Kidney (tissue), 13 donors: ENCODE measurements at regions not wholly inside any gene's neighbourhood (a gene's known extent, or its start where the extent isn't known, plus 50 kb on each side); places are given as distances from the start of the nearest gene placed in this dataset.
"Not testable (repeated sequence)": the region's sequence is repeated elsewhere in the genome, so short reads cannot be mapped to it uniquely, and the experiment has no call there.

Experiments
- DNase-seq, 5 donors: peaks; one replicate each; pipeline ENCODE4 v3.0.0-alpha.2; 2013 to 2020
- FAIRE-seq: peaks from 2 replicates; lab custom pipeline; 2012; peaks lifted over from hg19 to GRCh38; lab: Jason Lieb, UNC
- H3K27ac ChIP-seq, 2 donors: one replicate each; pipeline ENCODE4 v1.7.0; 2013; ENCODE audit warnings: low read depth in 2 of 2, low read length in 2 of 2, inconsistent platforms in 1 of 2
- H3K27me3 ChIP-seq: one replicate; pipeline ENCODE4 v1.7.1; 2013; ENCODE audit warnings: low read length, inconsistent platforms; ENCODE audit not compliant: control insufficient read depth, insufficient read depth
- H3K36me3 ChIP-seq, 3 donors: one replicate each; pipeline versions ENCODE4 v1.7.0 to v1.7.1; 2013; ENCODE audit warnings: low read length in 3 of 3, control low read depth in 1 of 3, inconsistent platforms in 1 of 3; ENCODE audit not compliant: insufficient read depth in 3 of 3, control insufficient read depth in 2 of 3
- H3K4me1 ChIP-seq, 3 donors: one replicate each; pipeline versions ENCODE4 v1.7.0 to v1.7.1; 2013; ENCODE audit warnings: low read length in 3 of 3, inconsistent platforms in 1 of 3, low read depth in 1 of 3; ENCODE audit not compliant: control insufficient read depth in 2 of 3, insufficient read depth in 2 of 3
- H3K4me3 ChIP-seq, 3 donors: one replicate each; pipeline versions ENCODE4 v1.7.0 to v1.8.1; 2013; ENCODE audit warnings: low read length in 3 of 3, control low read depth in 1 of 3, inconsistent platforms in 1 of 3
- H3K9ac ChIP-seq, 3 donors: one replicate each; pipeline versions ENCODE4 v1.7.0 to v1.7.1; 2013; ENCODE audit warnings: low read length in 3 of 3, control low read depth in 1 of 3, inconsistent platforms in 1 of 3
- H3K9me3 ChIP-seq, 3 donors: one replicate each; pipeline versions ENCODE4 v1.7.0 to v1.7.1; 2013; ENCODE audit warnings: low read length in 3 of 3, control low read depth in 1 of 3, inconsistent platforms in 1 of 3; ENCODE audit not compliant: control insufficient read depth in 2 of 3, insufficient read depth in 1 of 3
- intact Hi-C: fragments of 100-400 bp; cut with DNase I; formaldehyde crosslinking; loops from one replicate; pipeline ENCODE4 v1.11.1; 2022
- TF ChIP-seq, protein P1 (sequence below): IDR thresholded peaks from 3 replicates; pipeline ENCODE4 v1.5.1; 2012; ENCODE audit warnings: mild to moderate bottlenecking, moderate library complexity, borderline replicate concordance; ENCODE audit not compliant: insufficient read depth; ENCODE audit errors: extremely low read depth
- donor health status: control.
- donor health status: control.
- donor health status: control.
- donor health status: control.
- donor health status: control.
- donor health status: DM: yes; HTN: yes; CAD: no.
- donor health status: Normal renal cell carcinoma (clear cell type).

DNA sequence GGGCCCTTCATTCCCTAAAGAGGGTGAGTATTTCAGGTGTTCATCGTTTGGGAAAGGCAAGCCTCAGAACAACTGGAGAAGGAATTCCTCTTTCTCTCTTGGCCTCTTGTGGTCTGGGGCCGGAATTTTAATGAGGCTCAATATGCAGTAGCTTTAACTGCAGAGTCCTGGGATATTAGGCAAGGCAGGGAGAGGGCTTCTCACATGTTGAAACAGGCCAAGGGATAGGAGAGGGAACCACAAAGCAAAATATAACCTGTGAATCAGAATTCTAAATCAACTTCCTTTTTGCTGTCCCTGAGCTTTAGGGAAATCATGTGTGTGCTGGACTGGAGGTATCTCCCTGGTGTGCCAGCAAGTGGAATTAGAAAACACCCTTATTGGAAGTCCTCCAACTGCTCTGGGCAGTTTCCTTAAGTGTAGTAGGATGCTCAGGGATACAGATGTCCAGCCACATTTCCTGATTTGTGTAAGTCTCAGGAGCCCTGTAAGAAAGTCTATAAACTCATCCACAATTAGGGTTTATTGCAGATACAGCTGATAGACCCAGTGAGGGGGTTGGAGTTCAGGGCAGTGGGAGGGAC, 215.8 kb upstream of the ZRANB2 start:
- DNase-seq (no peak), FAIRE-seq (no peak)
- Histone ChIP-seq H3K27ac (no peak overlapping the region), H3K9me3 (no peaks in the 10 kb centered on the region), H3K27me3 (no peaks in the 10 kb centered on the region), H3K4me1 (no peaks in the 10 kb centered on the region), H3K36me3 (no peaks in the 10 kb centered on the region), H3K4me3 (no peak overlapping the region), H3K9ac (no peak overlapping the region)
- intact Hi-C loops: no loop called here
- TF ChIP-seq, protein P1, sequence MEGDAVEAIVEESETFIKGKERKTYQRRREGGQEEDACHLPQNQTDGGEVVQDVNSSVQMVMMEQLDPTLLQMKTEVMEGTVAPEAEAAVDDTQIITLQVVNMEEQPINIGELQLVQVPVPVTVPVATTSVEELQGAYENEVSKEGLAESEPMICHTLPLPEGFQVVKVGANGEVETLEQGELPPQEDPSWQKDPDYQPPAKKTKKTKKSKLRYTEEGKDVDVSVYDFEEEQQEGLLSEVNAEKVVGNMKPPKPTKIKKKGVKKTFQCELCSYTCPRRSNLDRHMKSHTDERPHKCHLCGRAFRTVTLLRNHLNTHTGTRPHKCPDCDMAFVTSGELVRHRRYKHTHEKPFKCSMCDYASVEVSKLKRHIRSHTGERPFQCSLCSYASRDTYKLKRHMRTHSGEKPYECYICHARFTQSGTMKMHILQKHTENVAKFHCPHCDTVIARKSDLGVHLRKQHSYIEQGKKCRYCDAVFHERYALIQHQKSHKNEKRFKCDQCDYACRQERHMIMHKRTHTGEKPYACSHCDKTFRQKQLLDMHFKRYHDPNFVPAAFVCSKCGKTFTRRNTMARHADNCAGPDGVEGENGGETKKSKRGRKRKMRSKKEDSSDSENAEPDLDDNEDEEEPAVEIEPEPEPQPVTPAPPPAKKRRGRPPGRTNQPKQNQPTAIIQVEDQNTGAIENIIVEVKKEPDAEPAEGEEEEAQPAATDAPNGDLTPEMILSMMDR: no peak

DNA sequence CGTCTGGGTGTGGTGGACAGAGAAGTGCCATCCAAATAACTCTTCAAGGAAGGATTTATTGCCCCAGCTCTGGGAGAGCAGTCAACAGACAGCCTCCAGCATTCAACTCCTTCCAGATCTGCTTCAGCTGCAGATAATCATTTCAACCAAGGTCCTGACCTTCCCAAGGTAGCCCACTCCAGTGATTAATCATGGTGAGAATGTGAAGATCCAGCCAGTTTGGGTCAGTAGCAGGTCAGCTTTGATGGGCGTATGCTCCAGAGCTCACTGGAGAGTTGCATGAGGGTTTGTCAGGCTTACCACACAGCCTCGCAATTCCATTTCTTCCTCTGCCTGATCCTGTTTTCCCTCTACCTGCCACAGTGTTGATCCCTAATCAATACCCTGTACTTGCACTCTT, 214.5 kb upstream of the ZRANB2 start:
- no peaks in the 10 kb centered on the region for H3K4me1 ChIP-seq
- no peaks in the 10 kb centered on the region for H3K9me3 ChIP-seq
- TF ChIP-seq, protein P1: no peak
- H3K36me3 ChIP-seq: no peaks in the 10 kb centered on the region
- intact Hi-C loops: no loop called here
- no peak overlapping the region for H3K27ac ChIP-seq
- H3K27me3 ChIP-seq: no peaks in the 10 kb centered on the region
- FAIRE-seq (no peak), DNase-seq (peak in 2 of 5 donors; percentile 16 to 34)
- H3K9ac ChIP-seq: no peak overlapping the region
- no peak overlapping the region for H3K4me3 ChIP-seq

DNA sequence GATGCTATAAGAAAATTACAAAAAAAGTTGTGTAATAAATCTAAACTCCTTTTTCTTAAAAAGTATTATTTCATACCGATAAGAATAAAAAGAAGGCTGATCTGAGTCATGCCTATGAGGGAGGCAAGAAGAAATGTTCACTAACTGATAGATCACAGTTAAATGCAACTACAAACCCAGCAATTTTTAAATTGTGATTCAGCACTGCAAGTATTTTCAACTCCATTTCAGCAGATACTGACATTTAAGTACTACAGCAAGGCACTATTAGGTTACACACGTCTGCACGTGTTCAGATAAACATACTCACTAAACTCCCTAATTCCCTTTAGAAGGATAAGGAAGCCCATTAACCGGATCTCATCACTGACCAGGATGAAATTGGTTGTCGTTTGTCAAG, 213.3 kb upstream of the ZRANB2 start:
- FAIRE-seq: no peak
- Histone ChIP-seq H3K36me3 (no peaks in the 10 kb centered on the region), H3K27me3 (no peaks in the 10 kb centered on the region), H3K4me3 (no peak overlapping the region), H3K27ac (no peak overlapping the region), H3K4me1 (no peaks in the 10 kb centered on the region), H3K9ac (no peak overlapping the region), H3K9me3 (no peaks in the 10 kb centered on the region)
- intact Hi-C loops: no loop called here
- DNase-seq: no peak
- TF ChIP-seq, protein P1: no peak

DNA sequence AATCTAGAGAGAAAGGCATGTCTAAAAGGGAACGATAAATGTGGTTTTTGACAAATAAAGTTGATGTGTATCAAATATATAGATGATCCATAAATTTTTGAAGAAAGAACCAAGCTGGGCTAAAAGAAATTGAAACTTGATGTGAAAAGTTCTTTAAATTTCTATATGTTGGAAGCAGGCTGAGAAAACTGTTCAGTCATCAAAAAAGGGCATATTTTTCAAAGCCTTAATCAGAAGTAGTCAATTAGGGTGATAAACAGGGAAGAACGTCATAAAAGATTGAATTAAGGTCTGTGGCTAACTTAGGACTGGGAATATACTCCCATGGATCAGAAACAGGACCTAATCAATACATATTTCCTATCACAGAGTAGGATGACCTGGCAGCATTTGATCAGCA, 211.4 kb upstream of the ZRANB2 start:
- intact Hi-C loops: no loop called here
- Histone ChIP-seq H3K27ac (no peak overlapping the region), H3K36me3 (no peaks in the 10 kb centered on the region), H3K4me1 (no peaks in the 10 kb centered on the region), H3K4me3 (no peak overlapping the region), H3K9ac (no peak overlapping the region), H3K9me3 (no peaks in the 10 kb centered on the region), H3K27me3 (no peaks in the 10 kb centered on the region)
- DNase-seq (no peak), FAIRE-seq (no peak)
- TF ChIP-seq, protein P1: no peak

DNA sequence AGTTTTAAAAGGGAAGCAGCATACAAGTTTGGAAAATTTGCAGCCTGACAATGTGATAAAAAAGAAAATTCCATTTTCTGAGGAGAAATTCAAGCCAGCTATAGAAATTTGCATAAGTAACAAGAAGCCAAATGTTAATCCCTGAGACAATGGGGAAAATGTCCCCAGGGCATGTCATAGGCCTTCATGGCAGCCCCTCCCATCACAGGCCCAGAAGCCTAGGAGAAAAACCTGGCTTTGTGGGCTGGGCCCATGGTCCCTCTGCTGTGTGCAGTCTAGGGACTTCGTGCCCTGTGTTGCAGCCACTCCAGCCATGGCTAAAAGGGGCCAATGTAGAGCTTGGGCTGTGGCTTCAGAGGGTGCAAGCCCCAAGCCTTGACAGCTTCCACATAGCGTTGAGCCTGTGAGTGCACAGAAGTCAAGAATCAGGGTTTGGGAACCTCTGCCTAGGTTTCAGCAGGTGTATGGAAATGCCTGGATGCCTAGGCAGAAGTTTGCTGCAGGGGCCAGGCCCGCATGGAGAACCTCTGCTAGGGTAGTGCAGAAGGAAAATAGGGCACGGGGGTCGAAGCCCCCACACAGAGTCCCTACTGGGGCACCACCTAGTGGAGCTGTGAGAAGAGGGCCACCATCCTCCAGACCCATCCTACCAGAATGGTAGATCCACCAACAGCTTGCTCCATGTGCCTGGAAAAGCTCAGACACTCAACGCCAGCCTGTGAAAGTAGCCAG, 209.8 kb upstream of the ZRANB2 start:
- H3K4me1 ChIP-seq, H3K36me3 ChIP-seq, FAIRE-seq, H3K9me3 ChIP-seq, H3K9ac ChIP-seq, H3K27ac ChIP-seq, H3K4me3 ChIP-seq, intact Hi-C loops, DNase-seq, H3K27me3 ChIP-seq: not testable (repeated sequence)
